ENCODE measurements at regions not wholly inside any gene's neighbourhood (a gene's known extent, or its start where the extent isn't known, plus 50 kb on each side); places are given as distances from the start of the nearest gene placed in this dataset.

DNA sequence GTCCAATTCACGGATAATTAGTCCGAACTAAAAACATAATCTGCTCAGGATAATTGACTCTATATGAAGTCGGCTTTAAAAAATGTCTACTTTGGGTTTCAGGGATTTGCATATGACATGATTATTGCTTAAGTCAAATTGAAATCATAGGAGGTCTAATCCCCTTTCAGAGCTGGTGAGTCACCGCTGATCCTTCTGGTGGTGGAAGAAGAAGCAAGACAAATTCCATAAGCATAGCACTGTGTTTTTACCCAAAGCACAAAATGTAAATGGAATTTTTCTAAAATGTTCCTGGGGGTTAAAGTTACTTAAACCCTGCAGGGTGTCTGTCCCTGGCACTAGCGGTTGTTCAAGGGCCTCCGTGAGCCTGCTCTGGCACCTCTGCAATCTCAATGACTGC, 460.2 kb downstream of the LRATD1 start:
- Histone ChIP-seq H4K20me1 (replicated peaks; ENCODE audit: insufficient read depth) (no peaks in the 10 kb centered on the region), H3K79me2 (replicated peaks; ENCODE audit: insufficient read depth) (no peaks in the 10 kb centered on the region), H3K4me3 (no peak overlapping the region), H3K27ac (ENCODE audit: low read depth) (no peak overlapping the region), H2AFZ (peak overlapping the region; percentile 43; the same call in 1 of the 2 replicates), H3K36me3 (ENCODE audit: insufficient read depth) (no peaks in the 10 kb centered on the region), H3F3A (replicated peaks; ENCODE audit: low read depth) (no peaks in the 10 kb centered on the region), H3K4me1 (ENCODE audit: insufficient read depth) (peaks cover 22% of the 10 kb centered on the region), H3K27me3 (ENCODE audit: insufficient read depth) (no peaks in the 10 kb centered on the region), H3K4me2 (no peak overlapping the region), H3K9me2 (ENCODE audit: insufficient read depth) (0 out of 2 replicates have a peak, but pooled peaks cover 12% of the 10 kb centered on the region)
- Mint-ChIP-seq H3K4me3 (no peak overlapping the region), H3K27ac (0 out of 2 replicates have a peak overlapping the region, but pooled peaks have one; percentile 31), H3K9me3 (peaks cover 7% of the 10 kb centered on the region; the same call in 2 of the 3 replicates), H3K4me1 (peaks cover 36% of the 10 kb centered on the region), H3K27me3 (ENCODE audit: insufficient read depth, low read depth, poor library complexity) (peaks cover 7% of the 10 kb centered on the region), H3K36me3 (ENCODE audit: low read depth) (peaks cover 13% of the 10 kb centered on the region)
- DNase-seq (ENCODE audit: low spot score) (no peak), ATAC-seq (no peak)
- TF ChIP-seq, protein P1, sequence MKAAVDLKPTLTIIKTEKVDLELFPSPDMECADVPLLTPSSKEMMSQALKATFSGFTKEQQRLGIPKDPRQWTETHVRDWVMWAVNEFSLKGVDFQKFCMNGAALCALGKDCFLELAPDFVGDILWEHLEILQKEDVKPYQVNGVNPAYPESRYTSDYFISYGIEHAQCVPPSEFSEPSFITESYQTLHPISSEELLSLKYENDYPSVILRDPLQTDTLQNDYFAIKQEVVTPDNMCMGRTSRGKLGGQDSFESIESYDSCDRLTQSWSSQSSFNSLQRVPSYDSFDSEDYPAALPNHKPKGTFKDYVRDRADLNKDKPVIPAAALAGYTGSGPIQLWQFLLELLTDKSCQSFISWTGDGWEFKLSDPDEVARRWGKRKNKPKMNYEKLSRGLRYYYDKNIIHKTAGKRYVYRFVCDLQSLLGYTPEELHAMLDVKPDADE (IDR thresholded peaks at IDR 0.05): no peak
- TF ChIP-seq POLR2AphosphoS5 (IDR thresholded peaks at IDR 0.05; ENCODE audit: low read depth): no peak
- TF ChIP-seq, protein P2, sequence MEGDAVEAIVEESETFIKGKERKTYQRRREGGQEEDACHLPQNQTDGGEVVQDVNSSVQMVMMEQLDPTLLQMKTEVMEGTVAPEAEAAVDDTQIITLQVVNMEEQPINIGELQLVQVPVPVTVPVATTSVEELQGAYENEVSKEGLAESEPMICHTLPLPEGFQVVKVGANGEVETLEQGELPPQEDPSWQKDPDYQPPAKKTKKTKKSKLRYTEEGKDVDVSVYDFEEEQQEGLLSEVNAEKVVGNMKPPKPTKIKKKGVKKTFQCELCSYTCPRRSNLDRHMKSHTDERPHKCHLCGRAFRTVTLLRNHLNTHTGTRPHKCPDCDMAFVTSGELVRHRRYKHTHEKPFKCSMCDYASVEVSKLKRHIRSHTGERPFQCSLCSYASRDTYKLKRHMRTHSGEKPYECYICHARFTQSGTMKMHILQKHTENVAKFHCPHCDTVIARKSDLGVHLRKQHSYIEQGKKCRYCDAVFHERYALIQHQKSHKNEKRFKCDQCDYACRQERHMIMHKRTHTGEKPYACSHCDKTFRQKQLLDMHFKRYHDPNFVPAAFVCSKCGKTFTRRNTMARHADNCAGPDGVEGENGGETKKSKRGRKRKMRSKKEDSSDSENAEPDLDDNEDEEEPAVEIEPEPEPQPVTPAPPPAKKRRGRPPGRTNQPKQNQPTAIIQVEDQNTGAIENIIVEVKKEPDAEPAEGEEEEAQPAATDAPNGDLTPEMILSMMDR (conservative IDR thresholded peaks at IDR 0.05; ENCODE audit: low read depth in 2 of 2): no peak
- TF ChIP-seq, protein P3, sequence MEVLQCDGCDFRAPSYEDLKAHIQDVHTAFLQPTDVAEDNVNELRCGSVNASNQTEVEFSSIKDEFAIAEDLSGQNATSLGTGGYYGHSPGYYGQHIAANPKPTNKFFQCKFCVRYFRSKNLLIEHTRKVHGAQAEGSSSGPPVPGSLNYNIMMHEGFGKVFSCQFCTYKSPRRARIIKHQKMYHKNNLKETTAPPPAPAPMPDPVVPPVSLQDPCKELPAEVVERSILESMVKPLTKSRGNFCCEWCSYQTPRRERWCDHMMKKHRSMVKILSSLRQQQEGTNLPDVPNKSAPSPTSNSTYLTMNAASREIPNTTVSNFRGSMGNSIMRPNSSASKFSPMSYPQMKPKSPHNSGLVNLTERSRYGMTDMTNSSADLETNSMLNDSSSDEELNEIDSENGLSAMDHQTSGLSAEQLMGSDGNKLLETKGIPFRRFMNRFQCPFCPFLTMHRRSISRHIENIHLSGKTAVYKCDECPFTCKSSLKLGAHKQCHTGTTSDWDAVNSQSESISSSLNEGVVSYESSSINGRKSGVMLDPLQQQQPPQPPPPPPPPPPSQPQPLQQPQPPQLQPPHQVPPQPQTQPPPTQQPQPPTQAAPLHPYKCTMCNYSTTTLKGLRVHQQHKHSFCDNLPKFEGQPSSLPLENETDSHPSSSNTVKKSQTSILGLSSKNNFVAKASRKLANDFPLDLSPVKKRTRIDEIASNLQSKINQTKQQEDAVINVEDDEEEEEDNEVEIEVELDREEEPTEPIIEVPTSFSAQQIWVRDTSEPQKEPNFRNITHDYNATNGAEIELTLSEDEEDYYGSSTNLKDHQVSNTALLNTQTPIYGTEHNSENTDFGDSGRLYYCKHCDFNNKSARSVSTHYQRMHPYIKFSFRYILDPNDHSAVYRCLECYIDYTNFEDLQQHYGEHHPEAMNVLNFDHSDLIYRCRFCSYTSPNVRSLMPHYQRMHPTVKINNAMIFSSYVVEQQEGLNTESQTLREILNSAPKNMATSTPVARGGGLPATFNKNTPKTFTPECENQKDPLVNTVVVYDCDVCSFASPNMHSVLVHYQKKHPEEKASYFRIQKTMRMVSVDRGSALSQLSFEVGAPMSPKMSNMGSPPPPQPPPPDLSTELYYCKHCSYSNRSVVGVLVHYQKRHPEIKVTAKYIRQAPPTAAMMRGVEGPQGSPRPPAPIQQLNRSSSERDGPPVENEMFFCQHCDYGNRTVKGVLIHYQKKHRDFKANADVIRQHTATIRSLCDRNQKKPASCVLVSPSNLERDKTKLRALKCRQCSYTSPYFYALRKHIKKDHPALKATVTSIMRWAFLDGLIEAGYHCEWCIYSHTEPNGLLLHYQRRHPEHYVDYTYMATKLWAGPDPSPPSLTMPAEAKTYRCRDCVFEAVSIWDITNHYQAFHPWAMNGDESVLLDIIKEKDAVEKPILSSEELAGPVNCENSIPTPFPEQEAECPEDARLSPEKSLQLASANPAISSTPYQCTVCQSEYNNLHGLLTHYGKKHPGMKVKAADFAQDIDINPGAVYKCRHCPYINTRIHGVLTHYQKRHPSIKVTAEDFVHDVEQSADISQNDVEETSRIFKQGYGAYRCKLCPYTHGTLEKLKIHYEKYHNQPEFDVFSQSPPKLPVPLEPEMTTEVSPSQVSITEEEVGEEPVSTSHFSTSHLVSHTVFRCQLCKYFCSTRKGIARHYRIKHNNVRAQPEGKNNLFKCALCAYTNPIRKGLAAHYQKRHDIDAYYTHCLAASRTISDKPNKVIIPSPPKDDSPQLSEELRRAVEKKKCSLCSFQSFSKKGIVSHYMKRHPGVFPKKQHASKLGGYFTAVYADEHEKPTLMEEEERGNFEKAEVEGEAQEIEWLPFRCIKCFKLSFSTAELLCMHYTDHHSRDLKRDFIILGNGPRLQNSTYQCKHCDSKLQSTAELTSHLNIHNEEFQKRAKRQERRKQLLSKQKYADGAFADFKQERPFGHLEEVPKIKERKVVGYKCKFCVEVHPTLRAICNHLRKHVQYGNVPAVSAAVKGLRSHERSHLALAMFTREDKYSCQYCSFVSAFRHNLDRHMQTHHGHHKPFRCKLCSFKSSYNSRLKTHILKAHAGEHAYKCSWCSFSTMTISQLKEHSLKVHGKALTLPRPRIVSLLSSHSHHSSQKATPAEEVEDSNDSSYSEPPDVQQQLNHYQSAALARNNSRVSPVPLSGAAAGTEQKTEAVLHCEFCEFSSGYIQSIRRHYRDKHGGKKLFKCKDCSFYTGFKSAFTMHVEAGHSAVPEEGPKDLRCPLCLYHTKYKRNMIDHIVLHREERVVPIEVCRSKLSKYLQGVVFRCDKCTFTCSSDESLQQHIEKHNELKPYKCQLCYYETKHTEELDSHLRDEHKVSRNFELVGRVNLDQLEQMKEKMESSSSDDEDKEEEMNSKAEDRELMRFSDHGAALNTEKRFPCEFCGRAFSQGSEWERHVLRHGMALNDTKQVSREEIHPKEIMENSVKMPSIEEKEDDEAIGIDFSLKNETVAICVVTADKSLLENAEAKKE (CRISPR knock-in tag; IDR thresholded peaks at IDR 0.05): no peak
- no peak for TF ChIP-seq STAT1 (IDR thresholded peaks at IDR 0.05; ENCODE audit: unreplicated experiment)
- no peak for TF ChIP-seq NANOG (IDR thresholded peaks at IDR 0.05; ENCODE audit: borderline replicate concordance)
- no peak for TF ChIP-seq ZNF114 (CRISPR knock-in tag; IDR thresholded peaks at IDR 0.05)
- TF ChIP-seq CREB1 (CRISPR knock-in tag; IDR thresholded peaks at IDR 0.05; ENCODE audit: low read depth): no peak
- TF ChIP-seq, protein P4, sequence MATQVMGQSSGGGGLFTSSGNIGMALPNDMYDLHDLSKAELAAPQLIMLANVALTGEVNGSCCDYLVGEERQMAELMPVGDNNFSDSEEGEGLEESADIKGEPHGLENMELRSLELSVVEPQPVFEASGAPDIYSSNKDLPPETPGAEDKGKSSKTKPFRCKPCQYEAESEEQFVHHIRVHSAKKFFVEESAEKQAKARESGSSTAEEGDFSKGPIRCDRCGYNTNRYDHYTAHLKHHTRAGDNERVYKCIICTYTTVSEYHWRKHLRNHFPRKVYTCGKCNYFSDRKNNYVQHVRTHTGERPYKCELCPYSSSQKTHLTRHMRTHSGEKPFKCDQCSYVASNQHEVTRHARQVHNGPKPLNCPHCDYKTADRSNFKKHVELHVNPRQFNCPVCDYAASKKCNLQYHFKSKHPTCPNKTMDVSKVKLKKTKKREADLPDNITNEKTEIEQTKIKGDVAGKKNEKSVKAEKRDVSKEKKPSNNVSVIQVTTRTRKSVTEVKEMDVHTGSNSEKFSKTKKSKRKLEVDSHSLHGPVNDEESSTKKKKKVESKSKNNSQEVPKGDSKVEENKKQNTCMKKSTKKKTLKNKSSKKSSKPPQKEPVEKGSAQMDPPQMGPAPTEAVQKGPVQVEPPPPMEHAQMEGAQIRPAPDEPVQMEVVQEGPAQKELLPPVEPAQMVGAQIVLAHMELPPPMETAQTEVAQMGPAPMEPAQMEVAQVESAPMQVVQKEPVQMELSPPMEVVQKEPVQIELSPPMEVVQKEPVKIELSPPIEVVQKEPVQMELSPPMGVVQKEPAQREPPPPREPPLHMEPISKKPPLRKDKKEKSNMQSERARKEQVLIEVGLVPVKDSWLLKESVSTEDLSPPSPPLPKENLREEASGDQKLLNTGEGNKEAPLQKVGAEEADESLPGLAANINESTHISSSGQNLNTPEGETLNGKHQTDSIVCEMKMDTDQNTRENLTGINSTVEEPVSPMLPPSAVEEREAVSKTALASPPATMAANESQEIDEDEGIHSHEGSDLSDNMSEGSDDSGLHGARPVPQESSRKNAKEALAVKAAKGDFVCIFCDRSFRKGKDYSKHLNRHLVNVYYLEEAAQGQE (IDR thresholded peaks at IDR 0.05; ENCODE audit: unreplicated experiment): no peak
- no peak for TF ChIP-seq EZH2 (IDR thresholded peaks at IDR 0.05; ENCODE audit: low read depth, unreplicated experiment)

All from GM23338 (cell line).